SJSA1 (cell line): ENCODE measurements at regions not wholly inside any gene's neighbourhood (a gene's known extent, or its start where the extent isn't known, plus 50 kb on each side); places are given as distances from the start of the nearest gene placed in this dataset.

Source experiments
- DNase-seq, 2 experiments: peaks; one replicate each; pipeline ENCODE4 v3.0.0-alpha.2; 2015 to 2020; ENCODE audit warnings: low spot score in 2 of 2, low read depth in 1 of 2
- H3K27ac ChIP-seq: fragments of 250-450 bp; sonication (Bioruptor Pico); 2 replicates; pipeline ENCODE4 v1.5.1; 2020; ENCODE audit warnings: mild to moderate bottlenecking, moderate library complexity
- H3K27me3 ChIP-seq: fragments of 250-450 bp; sonication (Bioruptor Pico); replicated peaks from 2 replicates; pipeline ENCODE4 v1.5.1; 2020; ENCODE audit warnings: mild to moderate bottlenecking, moderate library complexity
- H3K36me3 ChIP-seq: fragments of 250-450 bp; sonication (Bioruptor Pico); 2 replicates; pipeline ENCODE4 v1.5.1; 2020; ENCODE audit warnings: mild to moderate bottlenecking
- H3K4me1 ChIP-seq: fragments of 250-450 bp; sonication (Bioruptor Pico); replicated peaks from 2 replicates; pipeline ENCODE4 v1.6.1; 2021; ENCODE audit warnings: mild to moderate bottlenecking
- H3K4me3 ChIP-seq: fragments of 250-450 bp; sonication (Bioruptor Pico); 2 replicates; pipeline ENCODE4 v1.5.1; 2020; ENCODE audit warnings: mild to moderate bottlenecking
- H3K9me3 ChIP-seq: fragments of 250-450 bp; sonication (Bioruptor Pico); replicated peaks from 2 replicates; pipeline ENCODE4 v1.5.1; 2020; ENCODE audit warnings: mild to moderate bottlenecking

GRCh38 chr10:56090914-56091540, 270.0 kb downstream of the ZWINT start:
- Histone ChIP-seq H3K4me1 (no peaks in the 10 kb centered on the region), H3K4me3 (no peak overlapping the region), H3K9me3 (no peaks in the 10 kb centered on the region; the same call in 1 of the 2 replicates), H3K27me3 (no peaks in the 10 kb centered on the region), H3K36me3 (no peaks in the 10 kb centered on the region), H3K27ac (no peak overlapping the region)
- no peak for DNase-seq

GRCh38 chr10:56085406-56086122, 275.5 kb downstream of the ZWINT start:
- H3K4me1 ChIP-seq: no peaks in the 10 kb centered on the region
- no peak overlapping the region for H3K27ac ChIP-seq
- no peak overlapping the region for H3K4me3 ChIP-seq
- DNase-seq: no peak
- H3K27me3 ChIP-seq: no peaks in the 10 kb centered on the region
- H3K9me3 ChIP-seq: no peaks in the 10 kb centered on the region
- H3K36me3 ChIP-seq: no peaks in the 10 kb centered on the region

- DNase-seq: no peak
- H3K4me3 ChIP-seq: no peak overlapping the region
- no peak overlapping the region for H3K27ac ChIP-seq
- no peaks in the 10 kb centered on the region for H3K4me1 ChIP-seq
- no peaks in the 10 kb centered on the region for H3K36me3 ChIP-seq
- no peaks in the 10 kb centered on the region; the same call in 1 of the 2 replicates for H3K9me3 ChIP-seq
- H3K27me3 ChIP-seq: no peaks in the 10 kb centered on the region
These were observed 278.9 kb downstream of the ZWINT start for GRCh38 chr10:56082169-56082568.

GRCh38 chr10:56068473-56069263, 292.4 kb downstream of the ZWINT start:
- Histone ChIP-seq H3K4me1 (no peaks in the 10 kb centered on the region), H3K9me3 (no peaks in the 10 kb centered on the region), H3K27me3 (no peaks in the 10 kb centered on the region), H3K27ac (no peak overlapping the region), H3K36me3 (no peaks in the 10 kb centered on the region), H3K4me3 (no peak overlapping the region)
- no peak for DNase-seq

- Histone ChIP-seq H3K9me3 (no peaks in the 10 kb centered on the region), H3K36me3 (no peaks in the 10 kb centered on the region), H3K27ac (no peak overlapping the region), H3K4me1 (no peaks in the 10 kb centered on the region), H3K4me3 (no peak overlapping the region), H3K27me3 (no peaks in the 10 kb centered on the region)
- DNase-seq: no peak
These were observed 293.0 kb downstream of the ZWINT start for GRCh38 chr10:56068040-56068439.

GRCh38 chr10:56063642-56064041, 297.4 kb downstream of the ZWINT start:
- no peak overlapping the region for H3K27ac ChIP-seq
- H3K9me3 ChIP-seq: no peaks in the 10 kb centered on the region; the same call in 1 of the 2 replicates
- H3K4me1 ChIP-seq: no peaks in the 10 kb centered on the region
- no peak overlapping the region for H3K4me3 ChIP-seq
- no peak for DNase-seq
- no peaks in the 10 kb centered on the region for H3K36me3 ChIP-seq
- no peaks in the 10 kb centered on the region for H3K27me3 ChIP-seq

- H3K27me3 ChIP-seq: no peaks in the 10 kb centered on the region
- H3K27ac ChIP-seq: no peak overlapping the region
- no peaks in the 10 kb centered on the region for H3K36me3 ChIP-seq
- H3K4me3 ChIP-seq: no peak overlapping the region
- no peaks in the 10 kb centered on the region; the same call in 1 of the 2 replicates for H3K9me3 ChIP-seq
- no peaks in the 10 kb centered on the region for H3K4me1 ChIP-seq
- no peak for DNase-seq
These were observed 303.2 kb downstream of the ZWINT start for GRCh38 chr10:56057860-56058259.

- Histone ChIP-seq H3K4me1 (no peaks in the 10 kb centered on the region), H3K27me3 (no peaks in the 10 kb centered on the region), H3K36me3 (no peaks in the 10 kb centered on the region), H3K4me3 (no peak overlapping the region), H3K9me3 (no peaks in the 10 kb centered on the region), H3K27ac (no peak overlapping the region)
- no peak for DNase-seq
These were observed 325.6 kb downstream of the ZWINT start for GRCh38 chr10:56035489-56035888.

GRCh38 chr10:56028298-56029132, 332.5 kb downstream of the ZWINT start:
- Histone ChIP-seq H3K27me3 (no peaks in the 10 kb centered on the region), H3K9me3 (no peaks in the 10 kb centered on the region), H3K4me1 (no peaks in the 10 kb centered on the region), H3K4me3 (no peak overlapping the region), H3K27ac (no peak overlapping the region), H3K36me3 (no peaks in the 10 kb centered on the region)
- DNase-seq: no peak

- Histone ChIP-seq H3K27ac (no peak overlapping the region), H3K36me3 (no peaks in the 10 kb centered on the region), H3K4me1 (no peaks in the 10 kb centered on the region), H3K4me3 (no peak overlapping the region), H3K9me3 (no peaks in the 10 kb centered on the region), H3K27me3 (no peaks in the 10 kb centered on the region)
- DNase-seq: no peak
These were observed 349.0 kb downstream of the ZWINT start for GRCh38 chr10:56012101-56012500.

- Histone ChIP-seq H3K9me3 (no peaks in the 10 kb centered on the region), H3K27me3 (no peaks in the 10 kb centered on the region), H3K4me1 (no peaks in the 10 kb centered on the region), H3K4me3 (no peak overlapping the region), H3K36me3 (no peaks in the 10 kb centered on the region), H3K27ac (no peak overlapping the region)
- no peak for DNase-seq
These were observed 357.5 kb downstream of the ZWINT start for GRCh38 chr10:56003555-56003954.

- no peak for DNase-seq
- H3K27me3 ChIP-seq: no peaks in the 10 kb centered on the region
- no peak overlapping the region for H3K27ac ChIP-seq
These were observed 371.9 kb downstream of the ZWINT start for GRCh38 chr10:55989188-55989587.

GRCh38 chr10:55979203-55979602, 381.9 kb downstream of the ZWINT start:
- DNase-seq: no peak
- H3K27ac ChIP-seq: no peak overlapping the region
- no peaks in the 10 kb centered on the region for H3K27me3 ChIP-seq
- no peak overlapping the region for H3K4me3 ChIP-seq
- H3K36me3 ChIP-seq: no peaks in the 10 kb centered on the region
- no peaks in the 10 kb centered on the region for H3K9me3 ChIP-seq
- no peaks in the 10 kb centered on the region for H3K4me1 ChIP-seq

More at GRCh38 chr10:55989188-55989587, 371.9 kb downstream of the ZWINT start:
- no peak overlapping the region for H3K4me3 ChIP-seq
- H3K9me3 ChIP-seq: no peaks in the 10 kb centered on the region
- H3K4me1 ChIP-seq: no peaks in the 10 kb centered on the region
- no peaks in the 10 kb centered on the region for H3K36me3 ChIP-seq
